ENCODE measurements at regions not wholly inside any gene's neighbourhood (a gene's known extent, or its start where the extent isn't known, plus 50 kb on each side); places are given as distances from the start of the nearest gene placed in this dataset.

DNA sequence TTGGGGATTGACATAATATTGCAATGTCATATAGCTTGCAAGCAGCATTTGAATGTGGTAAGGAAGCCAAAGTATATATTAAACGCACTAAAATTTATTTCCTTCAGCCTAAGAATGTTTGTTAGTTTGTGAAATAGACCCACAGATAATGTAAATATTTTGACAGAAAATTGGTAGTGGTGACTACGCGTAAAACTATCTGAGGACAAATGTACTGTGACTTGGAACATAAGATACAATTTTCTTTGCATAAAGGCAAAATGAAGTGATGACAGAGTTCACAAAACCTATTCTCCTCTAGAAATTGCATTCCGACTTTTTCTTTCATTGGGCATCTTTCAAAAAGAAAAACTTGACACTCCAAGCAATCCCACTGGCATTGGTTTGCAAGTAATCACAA lies 411.1 kb upstream of the LRATD1 start:
- Histone ChIP-seq H4K20me1 (replicated peaks in 1 of 2; ENCODE audit: control insufficient read depth in 1 of 2, insufficient read depth in 2 of 2, low read length in 2 of 2) (no peaks in the 10 kb centered on the region), H3K36me3 (ENCODE audit: control insufficient read depth in 2 of 4, insufficient read depth in 4 of 4, low read length in 3 of 4) (no peaks in the 10 kb centered on the region), H3K79me2 (ENCODE audit: control insufficient read depth in 1 of 2, insufficient read depth in 2 of 2, low read length in 2 of 2) (no peaks in the 10 kb centered on the region), H2BK120ac (replicated peaks; ENCODE audit: low read depth, low read length) (no peak overlapping the region), H4K91ac (replicated peaks; ENCODE audit: insufficient read length, low read length) (no peak overlapping the region), H3K18ac (ENCODE audit: extremely low read depth, low read length) (no peak overlapping the region), H3K14ac (ENCODE audit: insufficient read length) (no peak overlapping the region), H2BK12ac (ENCODE audit: low read depth, low read length) (no peak overlapping the region), H4K8ac (ENCODE audit: extremely low read depth, insufficient read depth, low read length) (no peak overlapping the region), H2AFZ (ENCODE audit: low read length) (no peak overlapping the region), H4K5ac (ENCODE audit: insufficient read length, low read depth, low read length) (no peak overlapping the region), H3K9me3 (ENCODE audit: insufficient read depth in 2 of 2, low read depth in 1 of 2, low read length in 1 of 2) (no peaks in the 10 kb centered on the region), H3K4ac (replicated peaks; ENCODE audit: insufficient read length, low read depth, low read length) (no peak overlapping the region), H2BK5ac (ENCODE audit: low read depth, low read length) (no peak overlapping the region), H3K27me3 (replicated peaks in 1 of 4; ENCODE audit: control insufficient read depth in 3 of 4, extremely low read depth in 1 of 4, insufficient read depth in 3 of 4, low read length in 3 of 4) (no peaks in the 10 kb centered on the region), H3K56ac (replicated peaks; ENCODE audit: insufficient read length, low read depth, low read length) (no peak overlapping the region), H2AK5ac (ENCODE audit: low read depth, low read length) (no peak overlapping the region), H3K23me2 (ENCODE audit: low read depth, low read length) (no peaks in the 10 kb centered on the region), H3K4me3 (ENCODE audit: extremely low read depth in 1 of 4, insufficient read depth in 2 of 4, low read depth in 3 of 4, low read length in 4 of 4) (no peak overlapping the region), H3K27ac (ENCODE audit: low read depth, low read length) (no peak overlapping the region), H3K79me1 (ENCODE audit: low read depth, low read length) (no peaks in the 10 kb centered on the region), H3K4me1 (replicated peaks in 1 of 4; ENCODE audit: control insufficient read depth in 3 of 4, insufficient read depth in 4 of 4, low read length in 3 of 4) (no peaks in the 10 kb centered on the region), H3K9ac (replicated peaks in 1 of 4; ENCODE audit: extremely low read depth in 1 of 4, low read depth in 3 of 4, low read length in 3 of 4) (no peak overlapping the region), H2BK15ac (ENCODE audit: low read length) (no peak overlapping the region), H3K23ac (ENCODE audit: insufficient read length) (no peak overlapping the region), H2BK20ac (ENCODE audit: low read length) (no peak overlapping the region), H3K4me2 (ENCODE audit: insufficient read depth in 1 of 2, low read depth in 2 of 2, low read length in 2 of 2) (no peak overlapping the region)
- TF ChIP-seq, protein P1, sequence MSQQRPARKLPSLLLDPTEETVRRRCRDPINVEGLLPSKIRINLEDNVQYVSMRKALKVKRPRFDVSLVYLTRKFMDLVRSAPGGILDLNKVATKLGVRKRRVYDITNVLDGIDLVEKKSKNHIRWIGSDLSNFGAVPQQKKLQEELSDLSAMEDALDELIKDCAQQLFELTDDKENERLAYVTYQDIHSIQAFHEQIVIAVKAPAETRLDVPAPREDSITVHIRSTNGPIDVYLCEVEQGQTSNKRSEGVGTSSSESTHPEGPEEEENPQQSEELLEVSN (IDR thresholded peaks at IDR 0.05): no peak
- ChIA-PET POLR2A (ENCODE audit: partially characterized antibody) (no interaction called here), CTCF (ENCODE audit: partially characterized antibody) (interaction anchor here (0.6 kb wide), 1 partner anchor 249 kb away, joined by 3 read pairs; no protein-coding TSS in a partner anchor)
- WGBS, 2 experiments (ENCODE audit: extremely low coverage in 1 of 2, insufficient coverage in 1 of 2, insufficient read length in 1 of 2, insufficient replicate concordance in 2 of 2, low coverage in 1 of 2, low lambda C conversion rate in 2 of 2, missing lambda C conversion rate in 1 of 2): 89% methylated on average over 4 of the region's 4 CpGs; no CpG with 5 or more reads in 1 of the 2 experiments
- no peak for FAIRE-seq
- DNase-seq (ENCODE audit: low read depth in 1 of 2, low spot score in 2 of 2): no peak

Data from H1 (cell line).